ENCODE measurements at regions not wholly inside any gene's neighbourhood (a gene's known extent, or its start where the extent isn't known, plus 50 kb on each side); places are given as distances from the start of the nearest gene placed in this dataset.

- TF ChIP-seq, protein P1, sequence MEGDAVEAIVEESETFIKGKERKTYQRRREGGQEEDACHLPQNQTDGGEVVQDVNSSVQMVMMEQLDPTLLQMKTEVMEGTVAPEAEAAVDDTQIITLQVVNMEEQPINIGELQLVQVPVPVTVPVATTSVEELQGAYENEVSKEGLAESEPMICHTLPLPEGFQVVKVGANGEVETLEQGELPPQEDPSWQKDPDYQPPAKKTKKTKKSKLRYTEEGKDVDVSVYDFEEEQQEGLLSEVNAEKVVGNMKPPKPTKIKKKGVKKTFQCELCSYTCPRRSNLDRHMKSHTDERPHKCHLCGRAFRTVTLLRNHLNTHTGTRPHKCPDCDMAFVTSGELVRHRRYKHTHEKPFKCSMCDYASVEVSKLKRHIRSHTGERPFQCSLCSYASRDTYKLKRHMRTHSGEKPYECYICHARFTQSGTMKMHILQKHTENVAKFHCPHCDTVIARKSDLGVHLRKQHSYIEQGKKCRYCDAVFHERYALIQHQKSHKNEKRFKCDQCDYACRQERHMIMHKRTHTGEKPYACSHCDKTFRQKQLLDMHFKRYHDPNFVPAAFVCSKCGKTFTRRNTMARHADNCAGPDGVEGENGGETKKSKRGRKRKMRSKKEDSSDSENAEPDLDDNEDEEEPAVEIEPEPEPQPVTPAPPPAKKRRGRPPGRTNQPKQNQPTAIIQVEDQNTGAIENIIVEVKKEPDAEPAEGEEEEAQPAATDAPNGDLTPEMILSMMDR (IDR thresholded peaks at IDR 0.05; ENCODE audit: insufficient read depth, low read depth, low read length): no peak
- no peak for DNase-seq (ENCODE audit: low read depth)
- H3K4me3 ChIP-seq (ENCODE audit: low read depth, low read length): no peak overlapping the region
Measured at GRCh38 chr17:70317421-70317820, 148.1 kb downstream of the KCNJ2 start.

DNA sequence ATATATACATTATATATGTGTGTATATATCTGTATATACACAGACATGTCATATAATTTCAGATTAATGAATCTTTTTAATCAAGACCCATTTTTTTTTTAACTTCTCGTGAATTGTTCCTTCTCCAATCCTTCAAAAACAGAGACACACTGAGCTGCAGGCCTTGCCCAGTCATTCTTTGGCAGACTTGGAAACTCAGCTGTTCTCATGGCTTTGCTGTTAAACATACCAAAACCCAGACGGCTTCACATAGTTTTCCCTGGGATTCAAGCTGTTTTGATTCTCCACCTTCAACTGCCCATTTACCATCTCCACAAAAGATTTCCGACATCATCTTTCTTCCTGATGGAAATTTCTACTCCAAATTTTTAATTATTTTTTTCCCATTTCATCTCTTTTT is 148.7 kb downstream of the KCNJ2 start:
- DNase-seq (ENCODE audit: low read depth): no peak
- H3K4me3 ChIP-seq (ENCODE audit: low read depth, low read length): no peak overlapping the region
- TF ChIP-seq, protein P1 (IDR thresholded peaks at IDR 0.05; ENCODE audit: insufficient read depth, low read depth, low read length): no peak

DNA sequence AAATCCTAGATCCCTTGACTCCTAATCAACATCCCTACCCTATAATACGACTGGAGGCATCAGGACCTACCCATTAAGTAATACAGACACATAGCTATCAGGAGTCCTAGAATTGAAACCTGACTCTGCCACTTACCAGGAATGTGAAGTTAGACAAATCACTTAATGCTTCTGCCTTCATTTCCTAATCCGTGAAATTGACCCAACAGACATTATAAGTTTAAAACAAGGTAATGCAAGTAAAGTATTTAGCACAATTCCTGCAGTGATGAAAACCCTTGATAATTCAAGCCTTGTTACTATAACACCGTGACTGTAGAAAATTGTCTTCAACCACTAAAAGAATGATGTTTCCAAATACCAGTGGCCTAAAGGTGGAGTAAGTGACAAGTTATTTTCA is 150.2 kb downstream of the KCNJ2 start:
- H3K4me3 ChIP-seq (ENCODE audit: low read depth, low read length): no peak overlapping the region
- no peak for DNase-seq (ENCODE audit: low read depth)
- TF ChIP-seq, protein P1 (IDR thresholded peaks at IDR 0.05; ENCODE audit: insufficient read depth, low read depth, low read length): no peak

- DNase-seq (ENCODE audit: low read depth): peak; percentile 48
- no peak overlapping the region for H3K4me3 ChIP-seq (ENCODE audit: low read depth, low read length)
- TF ChIP-seq, protein P1 (IDR thresholded peaks at IDR 0.05; ENCODE audit: insufficient read depth, low read depth, low read length): no peak
Measured at GRCh38 chr17:70320673-70321345, 151.5 kb downstream of the KCNJ2 start.

- DNase-seq (ENCODE audit: low read depth): no peak
- TF ChIP-seq, protein P1 (IDR thresholded peaks at IDR 0.05; ENCODE audit: insufficient read depth, low read depth, low read length): no peak
- no peak overlapping the region for H3K4me3 ChIP-seq (ENCODE audit: low read depth, low read length)
Measured at GRCh38 chr17:70321352-70321751, 152.0 kb downstream of the KCNJ2 start.

GRCh38 chr17:70323269-70323668 is 153.9 kb downstream of the KCNJ2 start:
- no peak for DNase-seq (ENCODE audit: low read depth)
- no peak overlapping the region for H3K4me3 ChIP-seq (ENCODE audit: low read depth, low read length)

More at GRCh38 chr17:70323269-70323668, 153.9 kb downstream of the KCNJ2 start:
- TF ChIP-seq, protein P1 (IDR thresholded peaks at IDR 0.05; ENCODE audit: insufficient read depth, low read depth, low read length): no peak

Data from fibroblast of villous mesenchyme (primary cell).